Peyer's patch (tissue), 4 donors: ENCODE measurements at regions not wholly inside any gene's neighbourhood (a gene's known extent, or its start where the extent isn't known, plus 50 kb on each side); places are given as distances from the start of the nearest gene placed in this dataset.

Experiments
- DNase-seq, 3 donors: peaks; one replicate each; pipeline ENCODE4 v3.0.0-alpha.2; 2017 to 2019
- H3K27ac ChIP-seq, 4 donors: fragments of 200-600 bp; sonication (generic); one replicate each; pipeline ENCODE4 v1.5.1; 2016 to 2019
- H3K27me3 ChIP-seq, 2 donors: fragments of 200-600 bp; sonication (generic); one replicate each; pipeline ENCODE4 v1.5.1; 2019
- H3K36me3 ChIP-seq, 3 donors: fragments of 200-600 bp; sonication (generic); one replicate each; pipeline ENCODE4 v1.5.1; 2016 to 2019
- H3K4me1 ChIP-seq, 4 donors: fragments of 200-600 bp; sonication (generic); one replicate each; pipeline ENCODE4 v1.5.1; 2016 to 2019
- H3K4me3 ChIP-seq, 4 donors: fragments of 200-600 bp; sonication (generic); 1 replicate in 3 of 4; 2 replicates in 1 of 4; pipeline ENCODE4 v1.5.1; 2016 to 2019; ENCODE audit warnings: mild to moderate bottlenecking in 1 of 4
- H3K9me3 ChIP-seq, 4 donors: fragments of 200-600 bp; sonication (generic); one replicate each; pipeline ENCODE4 v1.5.1; 2016 to 2019; ENCODE audit warnings: mild to moderate bottlenecking in 1 of 4
- POLR2A ChIP-seq, 2 donors: fragments of 450-650 bp; IDR thresholded peaks; one replicate each; pipeline ENCODE4 v1.5.1; 2017; ENCODE audit warnings: antibody characterized with exemption in 2 of 2, mild to moderate bottlenecking in 2 of 2, moderate library complexity in 2 of 2
- TF ChIP-seq, protein P1 (sequence below), 6 experiments: fragments of 450-650 bp in 4 of 6; fragments of 200-600 bp in 2 of 6; sonication (generic) in 1 of 6; IDR thresholded peaks; one replicate each; pipeline ENCODE4 v1.5.1; 2017 to 2019; ENCODE audit warnings: antibody characterized with exemption in 6 of 6, mild to moderate bottlenecking in 3 of 6, moderate library complexity in 1 of 6

DNA sequence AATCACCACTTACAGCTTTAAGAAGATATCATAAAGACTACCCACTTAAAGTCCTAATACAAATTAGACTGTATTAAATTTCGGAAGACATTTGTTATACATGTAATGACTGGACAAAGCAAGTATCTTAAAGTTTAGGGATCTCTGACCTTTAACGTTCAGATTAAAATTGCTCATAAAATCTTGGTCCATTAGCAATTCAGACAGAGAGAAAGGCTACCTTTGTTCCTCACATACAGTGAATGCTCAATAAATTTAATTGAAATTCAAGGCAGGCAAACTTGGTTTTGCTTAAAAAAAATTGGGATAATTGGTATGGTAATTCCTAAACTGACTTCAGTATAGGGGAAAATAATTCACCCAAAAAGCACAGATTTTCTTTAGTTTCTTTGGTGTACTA lies 285.9 kb upstream of the EMCN start:
- Histone ChIP-seq H3K4me1 (no peaks in the 10 kb centered on the region), H3K27me3 (no peaks in the 10 kb centered on the region), H3K36me3 (no peaks in the 10 kb centered on the region), H3K4me3 (no peak overlapping the region), H3K9me3 (no peaks in the 10 kb centered on the region), H3K27ac (no peak overlapping the region)
- no peak for TF ChIP-seq POLR2A (IDR thresholded peaks at IDR 0.05)
- TF ChIP-seq, protein P1, sequence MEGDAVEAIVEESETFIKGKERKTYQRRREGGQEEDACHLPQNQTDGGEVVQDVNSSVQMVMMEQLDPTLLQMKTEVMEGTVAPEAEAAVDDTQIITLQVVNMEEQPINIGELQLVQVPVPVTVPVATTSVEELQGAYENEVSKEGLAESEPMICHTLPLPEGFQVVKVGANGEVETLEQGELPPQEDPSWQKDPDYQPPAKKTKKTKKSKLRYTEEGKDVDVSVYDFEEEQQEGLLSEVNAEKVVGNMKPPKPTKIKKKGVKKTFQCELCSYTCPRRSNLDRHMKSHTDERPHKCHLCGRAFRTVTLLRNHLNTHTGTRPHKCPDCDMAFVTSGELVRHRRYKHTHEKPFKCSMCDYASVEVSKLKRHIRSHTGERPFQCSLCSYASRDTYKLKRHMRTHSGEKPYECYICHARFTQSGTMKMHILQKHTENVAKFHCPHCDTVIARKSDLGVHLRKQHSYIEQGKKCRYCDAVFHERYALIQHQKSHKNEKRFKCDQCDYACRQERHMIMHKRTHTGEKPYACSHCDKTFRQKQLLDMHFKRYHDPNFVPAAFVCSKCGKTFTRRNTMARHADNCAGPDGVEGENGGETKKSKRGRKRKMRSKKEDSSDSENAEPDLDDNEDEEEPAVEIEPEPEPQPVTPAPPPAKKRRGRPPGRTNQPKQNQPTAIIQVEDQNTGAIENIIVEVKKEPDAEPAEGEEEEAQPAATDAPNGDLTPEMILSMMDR (IDR thresholded peaks at IDR 0.05) = no peak
- no peak for DNase-seq

DNA sequence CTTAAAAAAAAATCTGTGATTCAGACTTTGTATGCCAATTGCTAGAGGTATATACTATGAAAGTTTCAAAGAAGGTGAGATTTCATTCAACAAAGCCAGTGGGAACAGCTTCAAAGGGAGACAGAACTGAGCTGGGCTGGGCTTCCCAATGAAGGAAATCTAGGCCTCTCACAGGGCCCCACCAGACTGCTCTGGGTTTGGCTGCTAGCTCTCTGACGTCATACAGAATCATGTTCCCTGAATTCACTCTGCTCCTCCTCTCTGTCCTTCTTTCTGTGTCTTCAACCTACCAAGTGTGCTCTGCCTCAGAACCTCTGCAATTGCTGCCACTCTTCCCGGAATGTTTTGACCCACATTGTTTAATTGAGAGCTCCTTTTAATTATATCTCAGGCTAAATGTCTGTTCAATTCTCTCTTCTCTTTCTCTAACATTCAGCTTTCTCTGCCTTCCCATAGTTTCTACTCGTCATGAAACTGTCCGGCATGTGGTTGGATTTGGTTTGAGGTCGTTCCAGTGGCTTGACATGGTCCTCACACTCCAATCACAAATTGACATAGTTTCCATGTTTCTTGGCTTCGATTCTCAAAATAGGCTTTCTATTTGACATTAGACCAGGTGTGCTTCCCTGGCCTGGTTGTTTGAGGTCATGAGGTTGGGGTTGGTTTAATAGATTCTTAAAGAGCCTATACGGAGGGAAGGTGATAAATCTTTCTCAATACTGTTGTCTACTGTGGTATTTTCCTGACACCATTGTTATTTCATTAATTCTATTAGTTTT lies 282.1 kb upstream of the EMCN start:
- Histone ChIP-seq H3K36me3 (no peaks in the 10 kb centered on the region), H3K9me3 (no peaks in the 10 kb centered on the region), H3K4me1 (no peaks in the 10 kb centered on the region), H3K27me3 (no peaks in the 10 kb centered on the region), H3K27ac (no peak overlapping the region), H3K4me3 (no peak overlapping the region)
- DNase-seq = no peak
- TF ChIP-seq POLR2A (IDR thresholded peaks at IDR 0.05) = no peak
- TF ChIP-seq, protein P1 (IDR thresholded peaks at IDR 0.05) = no peak

DNA sequence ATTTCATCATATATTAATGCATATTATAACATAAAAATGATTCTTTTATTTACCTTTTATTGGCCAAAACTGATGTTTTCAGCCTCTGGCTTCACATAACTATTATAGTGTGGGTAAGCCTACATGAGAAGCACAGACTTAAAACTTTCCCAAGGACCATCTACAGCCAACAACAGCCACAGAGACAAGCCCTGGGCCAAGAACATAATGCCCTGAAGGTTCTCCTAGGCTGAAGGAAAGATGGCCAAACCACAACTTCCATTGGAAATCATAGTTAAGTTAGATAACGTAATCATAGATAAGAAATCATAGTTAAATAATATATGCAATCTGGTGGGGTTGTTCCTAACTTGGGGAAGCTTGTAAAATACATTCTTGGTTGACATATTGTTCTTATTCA lies 280.0 kb upstream of the EMCN start:
- no peaks in the 10 kb centered on the region for H3K9me3 ChIP-seq
- H3K36me3 ChIP-seq = no peaks in the 10 kb centered on the region
- no peak overlapping the region for H3K27ac ChIP-seq
- TF ChIP-seq POLR2A (IDR thresholded peaks at IDR 0.05) = no peak
- TF ChIP-seq, protein P1 (IDR thresholded peaks at IDR 0.05) = no peak
- no peak for DNase-seq
- no peak overlapping the region for H3K4me3 ChIP-seq
- H3K4me1 ChIP-seq = no peaks in the 10 kb centered on the region
- H3K27me3 ChIP-seq = no peaks in the 10 kb centered on the region

DNA sequence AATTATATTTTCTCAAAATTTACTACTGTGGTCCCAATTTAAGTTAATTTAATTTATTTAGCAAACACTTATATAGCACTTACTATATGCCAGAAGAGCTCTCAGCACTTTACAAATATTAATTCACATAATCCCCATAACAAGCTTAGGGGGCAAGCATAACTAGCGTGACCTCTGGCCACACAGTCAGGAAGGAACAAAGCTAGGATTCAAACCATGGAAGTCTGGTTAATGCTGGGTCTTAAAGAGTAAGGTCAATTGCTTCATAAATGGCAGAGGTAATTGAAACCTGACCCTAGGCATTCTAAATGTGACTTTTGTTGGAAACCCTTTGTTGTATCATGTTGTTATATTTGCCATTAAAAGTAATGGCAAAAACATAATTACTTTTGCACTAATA lies 279.5 kb upstream of the EMCN start:
- Histone ChIP-seq H3K27ac (no peak overlapping the region), H3K36me3 (no peaks in the 10 kb centered on the region), H3K27me3 (no peaks in the 10 kb centered on the region), H3K9me3 (no peaks in the 10 kb centered on the region), H3K4me1 (no peaks in the 10 kb centered on the region), H3K4me3 (no peak overlapping the region)
- no peak for DNase-seq
- TF ChIP-seq POLR2A (IDR thresholded peaks at IDR 0.05) = no peak
- TF ChIP-seq, protein P1 (IDR thresholded peaks at IDR 0.05) = no peak

DNA sequence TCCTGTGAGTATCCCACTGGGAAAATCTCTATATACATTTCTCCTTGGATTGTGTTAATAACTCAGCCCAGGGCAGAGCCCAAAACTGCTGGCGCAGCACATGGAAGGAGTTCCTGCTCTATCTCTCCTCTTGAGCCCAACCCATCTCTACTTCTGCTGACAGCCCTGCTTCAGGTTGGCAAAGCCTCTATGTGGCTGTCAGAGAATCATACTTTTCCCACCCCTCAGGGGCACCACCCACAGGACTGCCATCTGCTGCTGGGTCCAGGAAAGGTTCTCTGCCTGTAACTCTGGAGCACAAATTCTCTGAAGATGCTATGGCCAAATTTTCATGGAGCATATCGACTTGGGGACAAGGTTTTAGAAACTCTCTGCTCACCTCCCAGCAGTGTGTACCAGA lies 278.5 kb upstream of the EMCN start:
- no peak for DNase-seq
- Histone ChIP-seq H3K27me3 (no peaks in the 10 kb centered on the region), H3K9me3 (no peaks in the 10 kb centered on the region), H3K27ac (no peak overlapping the region), H3K4me1 (no peaks in the 10 kb centered on the region), H3K36me3 (no peaks in the 10 kb centered on the region), H3K4me3 (no peak overlapping the region)
- TF ChIP-seq, protein P1 (IDR thresholded peaks at IDR 0.05) = no peak
- TF ChIP-seq POLR2A (IDR thresholded peaks at IDR 0.05) = no peak
